GM19455 (cell line): ENCODE measurements at regions not wholly inside any gene's neighbourhood (a gene's known extent, or its start where the extent isn't known, plus 50 kb on each side); places are given as distances from the start of the nearest gene placed in this dataset.
A peak's percentile ranks its signal among the peaks of the same experiment; 100 is the strongest.

ENCODE experiments used
- ATAC-seq: cut with Tn5 transposase; IDR thresholded peaks from one replicate; pipeline ENCODE4 v1.9.1; 2021; ENCODE audit not compliant: unreplicated experiment

- no peak for ATAC-seq
Measured at GRCh38 chr4:111639120-111639690, 506.0 kb upstream of the FAM241A start.

- ATAC-seq: no peak
Measured at GRCh38 chr4:111639876-111640275, 505.4 kb upstream of the FAM241A start.

GRCh38 chr4:111641813-111642579, 503.3 kb upstream of the FAM241A start:
- ATAC-seq: peak; percentile 91

- no peak for ATAC-seq
Measured at GRCh38 chr4:111648056-111648455, 497.2 kb upstream of the FAM241A start.

GRCh38 chr4:111649308-111649707, 495.9 kb upstream of the FAM241A start:
- ATAC-seq: no peak

GRCh38 chr4:111650146-111650545, 495.1 kb upstream of the FAM241A start:
- no peak for ATAC-seq

- no peak for ATAC-seq
Measured at GRCh38 chr4:111650674-111651086, 494.6 kb upstream of the FAM241A start.

- no peak for ATAC-seq
Measured at GRCh38 chr4:111652236-111652635, 493.0 kb upstream of the FAM241A start.

- no peak for ATAC-seq
Measured at GRCh38 chr4:111652986-111653385, 492.3 kb upstream of the FAM241A start.

GRCh38 chr4:111662496-111662895, 482.8 kb upstream of the FAM241A start:
- ATAC-seq: no peak

- no peak for ATAC-seq
Measured at GRCh38 chr4:111664308-111664945, 480.8 kb upstream of the FAM241A start.

- ATAC-seq: no peak
Measured at GRCh38 chr4:111666826-111667360, 478.4 kb upstream of the FAM241A start.

- ATAC-seq: no peak
Measured at GRCh38 chr4:111671756-111672155, 473.5 kb upstream of the FAM241A start.

- ATAC-seq: no peak
Measured at GRCh38 chr4:111675746-111676145, 469.5 kb upstream of the FAM241A start.

GRCh38 chr4:111676533-111676932, 468.7 kb upstream of the FAM241A start:
- no peak for ATAC-seq

- no peak for ATAC-seq
Measured at GRCh38 chr4:111678479-111678878, 466.8 kb upstream of the FAM241A start.

GRCh38 chr4:111678908-111679307, 466.3 kb upstream of the FAM241A start:
- ATAC-seq: no peak

GRCh38 chr4:111681270-111681669, 464.0 kb upstream of the FAM241A start:
- ATAC-seq: no peak

GRCh38 chr4:111681751-111682150, 463.5 kb upstream of the FAM241A start:
- no peak for ATAC-seq

GRCh38 chr4:111685205-111685604, 460.0 kb upstream of the FAM241A start:
- no peak for ATAC-seq

GRCh38 chr4:111689214-111689613, 456.0 kb upstream of the FAM241A start:
- no peak for ATAC-seq

- ATAC-seq: no peak
Measured at GRCh38 chr4:111689731-111690130, 455.5 kb upstream of the FAM241A start.
